ENCODE measurements at regions not wholly inside any gene's neighbourhood (a gene's known extent, or its start where the extent isn't known, plus 50 kb on each side); places are given as distances from the start of the nearest gene placed in this dataset.
A peak's percentile ranks its signal among the peaks of the same experiment; 100 is the strongest.
"Not testable (repeated sequence)": the region's sequence is repeated elsewhere in the genome, so short reads cannot be mapped to it uniquely, and the experiment has no call there.

DNA sequence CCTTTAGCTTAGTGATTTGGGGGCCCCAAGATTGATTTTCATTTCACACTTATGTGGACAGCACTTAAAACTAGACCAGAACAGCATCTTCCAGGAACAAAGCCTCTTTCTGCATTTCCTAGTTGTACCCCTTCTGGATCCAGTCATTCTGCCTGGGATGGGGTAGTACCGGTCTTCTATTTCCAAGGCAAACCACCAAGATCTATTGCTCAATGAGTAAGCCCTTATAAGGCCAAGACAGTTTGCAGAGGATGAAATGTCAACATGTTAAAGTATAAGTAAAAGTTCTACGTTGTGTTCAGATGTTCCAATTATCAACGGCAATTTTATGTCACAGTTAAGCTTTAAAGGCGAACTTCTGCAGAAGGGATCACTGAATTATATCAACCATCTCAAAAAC is 106.9 kb upstream of the ZNF746 start:
- Histone ChIP-seq H3K36me3 (peaks cover 23 to 70% (median 58%) of the 10 kb centered on the region in 4 donors), H3K27me3 (no peaks in the 10 kb centered on the region), H3K9me3 (no peaks in the 10 kb centered on the region), H3K4me1 (no peaks in the 10 kb centered on the region), H3K4me3 (no peak overlapping the region), H3K27ac (replicated peaks in 1 of 4) (no peak overlapping the region)
- TF ChIP-seq POLR2A (IDR thresholded peaks at IDR 0.05; ENCODE audit: low read depth) = no peak
- no peak for TF ChIP-seq EP300 (IDR thresholded peaks at IDR 0.05)
- TF ChIP-seq POLR2AphosphoS5 (IDR thresholded peaks at IDR 0.05) = no peak
- TF ChIP-seq CTCF (IDR thresholded peaks at IDR 0.05) = no peak
- no peak for DNase-seq (ENCODE audit: extremely low spot score)
- intact Hi-C loops (cut with DNase I) = no loop called here
- 71% methylated on average over 4 of the region's 4 CpGs for WGBS

DNA sequence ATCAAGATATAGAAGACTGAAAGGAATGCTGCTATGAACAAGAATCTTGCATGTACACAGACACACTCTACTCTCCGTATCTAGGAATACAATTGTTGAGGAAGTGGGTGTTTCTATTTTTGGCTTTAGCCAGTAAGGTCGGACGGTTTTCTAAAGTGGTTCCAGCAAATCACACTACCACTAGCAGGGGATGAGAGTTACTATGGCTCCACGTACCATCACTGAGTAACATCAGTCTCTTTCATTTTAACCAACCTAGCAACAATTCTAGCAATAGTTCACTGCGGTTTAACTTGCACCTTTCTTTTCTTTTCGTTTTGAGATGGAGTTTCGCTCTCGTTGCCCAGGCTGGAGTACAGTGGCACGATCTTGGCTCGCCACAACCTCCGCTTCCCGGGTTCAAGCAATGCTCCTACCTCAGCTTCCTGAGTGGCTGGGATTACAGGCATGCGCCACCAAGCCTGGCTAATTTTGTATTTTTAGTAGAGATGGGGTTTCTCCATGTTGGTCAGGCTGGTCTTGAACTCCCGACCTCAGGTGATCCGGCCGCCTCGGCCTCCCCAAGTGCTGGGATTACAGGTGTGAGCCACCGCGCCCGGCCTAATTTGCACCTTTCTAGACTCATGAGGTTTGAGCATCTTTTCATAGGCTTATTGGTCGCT is 103.2 kb upstream of the ZNF746 start:
- peaks cover 16 to 70% (median 52%) of the 10 kb centered on the region in 4 donors for H3K36me3 ChIP-seq
- H3K27me3 ChIP-seq; H3K27ac ChIP-seq (replicated peaks in 1 of 4); H3K4me1 ChIP-seq; H3K4me3 ChIP-seq; intact Hi-C loops (cut with DNase I); H3K9me3 ChIP-seq; DNase-seq (ENCODE audit: extremely low spot score): not testable (repeated sequence)
- 82% methylated on average over 21 of the region's 21 CpGs for WGBS

GRCh38 chr7:149599636-149600206 is 102.1 kb upstream of the ZNF746 start:
- DNase-seq (ENCODE audit: extremely low spot score) = no peak
- H3K9me3 ChIP-seq = no peaks in the 10 kb centered on the region
- H3K4me1 ChIP-seq = no peaks in the 10 kb centered on the region
- 72% methylated on average over 7 of the region's 7 CpGs for WGBS
- H3K36me3 ChIP-seq = peaks cover 16 to 78% (median 57%) of the 10 kb centered on the region in 4 donors
- H3K27ac ChIP-seq (replicated peaks in 1 of 4) = no peak overlapping the region
- intact Hi-C loops (cut with DNase I) = no loop called here
- H3K27me3 ChIP-seq = no peaks in the 10 kb centered on the region
- no peak overlapping the region for H3K4me3 ChIP-seq
- TF ChIP-seq EP300 (IDR thresholded peaks at IDR 0.05) (no peak), POLR2A (IDR thresholded peaks at IDR 0.05; ENCODE audit: low read depth) (no peak), POLR2AphosphoS5 (IDR thresholded peaks at IDR 0.05) (no peak), CTCF (IDR thresholded peaks at IDR 0.05) (no peak)

DNA sequence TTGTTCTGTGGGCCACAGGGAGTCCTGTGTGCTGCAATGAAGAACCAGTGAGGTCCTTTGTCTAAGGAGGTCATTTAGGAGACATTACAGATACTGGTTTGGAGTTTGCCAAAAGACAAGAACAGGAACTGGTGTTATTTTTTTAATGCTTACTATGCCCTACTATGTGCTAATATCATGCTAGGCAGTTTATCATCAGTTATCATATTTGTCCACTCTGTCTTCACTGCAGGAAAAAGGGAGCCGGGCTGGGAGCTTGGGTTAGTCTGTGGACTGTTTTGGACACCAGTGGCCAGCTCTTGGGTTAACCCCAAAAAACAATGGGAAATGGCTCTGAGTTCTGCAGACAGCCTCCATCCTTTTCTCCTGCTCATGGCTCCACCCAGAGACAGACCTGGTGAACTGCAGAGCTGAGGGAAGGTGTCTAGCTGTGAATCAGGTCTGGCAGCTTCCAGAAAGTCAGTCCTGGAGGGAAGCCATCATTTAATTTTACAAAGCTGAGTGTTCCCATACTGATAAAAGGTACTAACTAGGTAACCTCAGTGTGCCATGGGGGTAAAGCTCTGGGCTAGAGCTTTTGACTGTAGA is 101.2 kb upstream of the ZNF746 start:
- Histone ChIP-seq H3K36me3 (peaks cover 16 to 81% (median 55%) of the 10 kb centered on the region in 4 donors), H3K27ac (replicated peaks in 1 of 4) (no peak overlapping the region), H3K4me1 (no peaks in the 10 kb centered on the region), H3K4me3 (no peak overlapping the region), H3K27me3 (no peaks in the 10 kb centered on the region), H3K9me3 (no peaks in the 10 kb centered on the region)
- no peak for DNase-seq (ENCODE audit: extremely low spot score)
- intact Hi-C loops (cut with DNase I) = no loop called here
- 71% methylated on average over 1 of the region's 1 CpG for WGBS
- TF ChIP-seq EP300 (IDR thresholded peaks at IDR 0.05) (no peak), POLR2A (IDR thresholded peaks at IDR 0.05; ENCODE audit: low read depth) (no peak), CTCF (IDR thresholded peaks at IDR 0.05) (peak in 1 of 3 experiments; percentile 27)

DNA sequence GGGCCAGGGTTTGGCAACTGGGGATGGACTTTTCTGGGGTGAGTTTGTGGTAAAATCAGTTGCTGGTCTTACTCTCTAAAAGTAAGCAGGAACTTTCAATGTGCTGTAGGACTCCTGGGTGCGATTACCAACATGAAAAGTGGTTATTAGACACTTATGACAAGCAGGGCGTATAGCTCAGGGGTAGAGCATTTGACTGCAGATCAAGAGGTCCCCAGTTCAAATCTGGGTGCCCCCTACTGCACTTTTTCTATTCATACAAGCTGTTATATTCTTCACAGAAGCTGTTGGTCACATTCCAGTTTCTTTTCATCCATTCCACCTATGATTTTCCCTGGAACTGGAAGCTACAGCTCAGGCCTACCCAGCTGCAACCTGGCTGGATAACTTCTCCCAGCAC is 100.2 kb upstream of the ZNF746 start:
- 100% methylated on average over 2 of the region's 2 CpGs for WGBS
- H3K4me1 ChIP-seq; DNase-seq (ENCODE audit: extremely low spot score); H3K9me3 ChIP-seq; intact Hi-C loops (cut with DNase I); H3K4me3 ChIP-seq; H3K27ac ChIP-seq (replicated peaks in 1 of 4); H3K27me3 ChIP-seq: not testable (repeated sequence)
- peaks cover 16 to 87% (median 53%) of the 10 kb centered on the region in 4 donors for H3K36me3 ChIP-seq
